ENCODE measurements at regions not wholly inside any gene's neighbourhood (a gene's known extent, or its start where the extent isn't known, plus 50 kb on each side); places are given as distances from the start of the nearest gene placed in this dataset.

DNA sequence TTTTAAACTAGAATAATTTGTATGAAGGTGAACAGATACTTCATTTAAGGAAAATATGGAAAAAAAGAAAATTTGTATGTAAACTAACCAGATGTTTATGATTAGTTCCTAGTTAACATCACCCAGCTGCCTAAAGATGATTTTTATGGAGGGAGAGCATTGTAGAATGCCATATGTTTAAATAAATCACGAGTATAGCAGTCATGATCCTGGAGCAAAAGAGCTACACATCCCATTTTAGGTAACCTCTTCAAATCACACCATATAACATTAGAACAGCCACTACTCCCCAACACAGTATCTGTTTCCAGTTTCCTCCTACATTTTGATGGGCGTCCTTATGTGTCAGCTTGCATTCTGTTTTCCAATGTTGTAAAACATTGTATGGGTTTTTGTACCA lies 571.9 kb upstream of the FAM241A start (continued):
- TF ChIP-seq, protein P1, sequence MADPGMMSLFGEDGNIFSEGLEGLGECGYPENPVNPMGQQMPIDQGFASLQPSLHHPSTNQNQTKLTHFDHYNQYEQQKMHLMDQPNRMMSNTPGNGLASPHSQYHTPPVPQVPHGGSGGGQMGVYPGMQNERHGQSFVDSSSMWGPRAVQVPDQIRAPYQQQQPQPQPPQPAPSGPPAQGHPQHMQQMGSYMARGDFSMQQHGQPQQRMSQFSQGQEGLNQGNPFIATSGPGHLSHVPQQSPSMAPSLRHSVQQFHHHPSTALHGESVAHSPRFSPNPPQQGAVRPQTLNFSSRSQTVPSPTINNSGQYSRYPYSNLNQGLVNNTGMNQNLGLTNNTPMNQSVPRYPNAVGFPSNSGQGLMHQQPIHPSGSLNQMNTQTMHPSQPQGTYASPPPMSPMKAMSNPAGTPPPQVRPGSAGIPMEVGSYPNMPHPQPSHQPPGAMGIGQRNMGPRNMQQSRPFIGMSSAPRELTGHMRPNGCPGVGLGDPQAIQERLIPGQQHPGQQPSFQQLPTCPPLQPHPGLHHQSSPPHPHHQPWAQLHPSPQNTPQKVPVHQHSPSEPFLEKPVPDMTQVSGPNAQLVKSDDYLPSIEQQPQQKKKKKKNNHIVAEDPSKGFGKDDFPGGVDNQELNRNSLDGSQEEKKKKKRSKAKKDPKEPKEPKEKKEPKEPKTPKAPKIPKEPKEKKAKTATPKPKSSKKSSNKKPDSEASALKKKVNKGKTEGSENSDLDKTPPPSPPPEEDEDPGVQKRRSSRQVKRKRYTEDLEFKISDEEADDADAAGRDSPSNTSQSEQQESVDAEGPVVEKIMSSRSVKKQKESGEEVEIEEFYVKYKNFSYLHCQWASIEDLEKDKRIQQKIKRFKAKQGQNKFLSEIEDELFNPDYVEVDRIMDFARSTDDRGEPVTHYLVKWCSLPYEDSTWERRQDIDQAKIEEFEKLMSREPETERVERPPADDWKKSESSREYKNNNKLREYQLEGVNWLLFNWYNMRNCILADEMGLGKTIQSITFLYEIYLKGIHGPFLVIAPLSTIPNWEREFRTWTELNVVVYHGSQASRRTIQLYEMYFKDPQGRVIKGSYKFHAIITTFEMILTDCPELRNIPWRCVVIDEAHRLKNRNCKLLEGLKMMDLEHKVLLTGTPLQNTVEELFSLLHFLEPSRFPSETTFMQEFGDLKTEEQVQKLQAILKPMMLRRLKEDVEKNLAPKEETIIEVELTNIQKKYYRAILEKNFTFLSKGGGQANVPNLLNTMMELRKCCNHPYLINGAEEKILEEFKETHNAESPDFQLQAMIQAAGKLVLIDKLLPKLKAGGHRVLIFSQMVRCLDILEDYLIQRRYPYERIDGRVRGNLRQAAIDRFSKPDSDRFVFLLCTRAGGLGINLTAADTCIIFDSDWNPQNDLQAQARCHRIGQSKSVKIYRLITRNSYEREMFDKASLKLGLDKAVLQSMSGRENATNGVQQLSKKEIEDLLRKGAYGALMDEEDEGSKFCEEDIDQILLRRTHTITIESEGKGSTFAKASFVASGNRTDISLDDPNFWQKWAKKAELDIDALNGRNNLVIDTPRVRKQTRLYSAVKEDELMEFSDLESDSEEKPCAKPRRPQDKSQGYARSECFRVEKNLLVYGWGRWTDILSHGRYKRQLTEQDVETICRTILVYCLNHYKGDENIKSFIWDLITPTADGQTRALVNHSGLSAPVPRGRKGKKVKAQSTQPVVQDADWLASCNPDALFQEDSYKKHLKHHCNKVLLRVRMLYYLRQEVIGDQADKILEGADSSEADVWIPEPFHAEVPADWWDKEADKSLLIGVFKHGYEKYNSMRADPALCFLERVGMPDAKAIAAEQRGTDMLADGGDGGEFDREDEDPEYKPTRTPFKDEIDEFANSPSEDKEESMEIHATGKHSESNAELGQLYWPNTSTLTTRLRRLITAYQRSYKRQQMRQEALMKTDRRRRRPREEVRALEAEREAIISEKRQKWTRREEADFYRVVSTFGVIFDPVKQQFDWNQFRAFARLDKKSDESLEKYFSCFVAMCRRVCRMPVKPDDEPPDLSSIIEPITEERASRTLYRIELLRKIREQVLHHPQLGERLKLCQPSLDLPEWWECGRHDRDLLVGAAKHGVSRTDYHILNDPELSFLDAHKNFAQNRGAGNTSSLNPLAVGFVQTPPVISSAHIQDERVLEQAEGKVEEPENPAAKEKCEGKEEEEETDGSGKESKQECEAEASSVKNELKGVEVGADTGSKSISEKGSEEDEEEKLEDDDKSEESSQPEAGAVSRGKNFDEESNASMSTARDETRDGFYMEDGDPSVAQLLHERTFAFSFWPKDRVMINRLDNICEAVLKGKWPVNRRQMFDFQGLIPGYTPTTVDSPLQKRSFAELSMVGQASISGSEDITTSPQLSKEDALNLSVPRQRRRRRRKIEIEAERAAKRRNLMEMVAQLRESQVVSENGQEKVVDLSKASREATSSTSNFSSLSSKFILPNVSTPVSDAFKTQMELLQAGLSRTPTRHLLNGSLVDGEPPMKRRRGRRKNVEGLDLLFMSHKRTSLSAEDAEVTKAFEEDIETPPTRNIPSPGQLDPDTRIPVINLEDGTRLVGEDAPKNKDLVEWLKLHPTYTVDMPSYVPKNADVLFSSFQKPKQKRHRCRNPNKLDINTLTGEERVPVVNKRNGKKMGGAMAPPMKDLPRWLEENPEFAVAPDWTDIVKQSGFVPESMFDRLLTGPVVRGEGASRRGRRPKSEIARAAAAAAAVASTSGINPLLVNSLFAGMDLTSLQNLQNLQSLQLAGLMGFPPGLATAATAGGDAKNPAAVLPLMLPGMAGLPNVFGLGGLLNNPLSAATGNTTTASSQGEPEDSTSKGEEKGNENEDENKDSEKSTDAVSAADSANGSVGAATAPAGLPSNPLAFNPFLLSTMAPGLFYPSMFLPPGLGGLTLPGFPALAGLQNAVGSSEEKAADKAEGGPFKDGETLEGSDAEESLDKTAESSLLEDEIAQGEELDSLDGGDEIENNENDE (IDR thresholded peaks at IDR 0.05; ENCODE audit: insufficient replicate concordance, low read length): no peak
- TF ChIP-seq RFX5 (IDR thresholded peaks at IDR 0.05; ENCODE audit: borderline replicate concordance, low read depth, low read length) (no peak), KDM1A (IDR thresholded peaks at IDR 0.05; ENCODE audit: borderline replicate concordance, low read length) (no peak), POU5F1 (IDR thresholded peaks at IDR 0.05; ENCODE audit: low read depth, low read length) (no peak), CBX5 (IDR thresholded peaks at IDR 0.05; ENCODE audit: low read depth, low read length) (no peak), ASH2L (IDR thresholded peaks at IDR 0.05; ENCODE audit: low read length) (no peak), POLR2A (IDR thresholded peaks at IDR 0.05; ENCODE audit: control extremely low read depth in 1 of 2, low read depth in 2 of 2, low read length in 2 of 2) (no peak)
